Body of pancreas (tissue), 4 donors: ENCODE measurements at regions not wholly inside any gene's neighbourhood (a gene's known extent, or its start where the extent isn't known, plus 50 kb on each side); places are given as distances from the start of the nearest gene placed in this dataset.

Experiments
- ATAC-seq: fragments of 150-250 bp; one replicate; pipeline ENCODE4 v1.9.1; 2016
- DNase-seq, 4 donors: peaks; one replicate each; pipeline ENCODE4 v3.0.0-alpha.2; 2019
- H3K27ac ChIP-seq, 4 donors: fragments of 200-600 bp; sonication (generic); 1 replicate in 3 of 4; 2 replicates in 1 of 4; pipeline versions ENCODE4 v1.5.1 to v1.6.1; 2016 to 2019; ENCODE audit warnings: mild to moderate bottlenecking in 1 of 4, mixed read lengths in 1 of 4, moderate library complexity in 1 of 4
- H3K27me3 ChIP-seq, 2 donors: fragments of 200-600 bp; sonication (generic); one replicate each; pipeline ENCODE4 v1.6.0; 2016; ENCODE audit warnings: mild to moderate bottlenecking in 1 of 2
- H3K36me3 ChIP-seq, 2 donors: fragments of 200-600 bp; sonication (generic); replicated peaks in 1 of 2; 2 replicates each; pipeline ENCODE4 v1.5.1; 2016; ENCODE audit warnings: low read depth in 2 of 2; ENCODE audit not compliant: insufficient read depth in 1 of 2
- H3K4me1 ChIP-seq: fragments of 200-600 bp; sonication (generic); one replicate; pipeline ENCODE4 v1.6.0; 2016
- H3K4me3 ChIP-seq, 2 donors: fragments of 200-600 bp; sonication (generic); 1 replicate in 1 of 2; 2 replicates in 1 of 2; pipeline ENCODE4 v1.5.1; 2016 to 2019
- H3K9me3 ChIP-seq, 3 donors: fragments of 200-600 bp; sonication (generic); 1 replicate in 2 of 3; 2 replicates in 1 of 3; pipeline ENCODE4 v1.5.1; 2016
- CTCF ChIP-seq, 7 experiments: fragments of 450-650 bp in 4 of 7; fragments of 200-600 bp in 3 of 7; sonication (generic) in 3 of 7; IDR thresholded peaks; one replicate each; pipeline ENCODE4 v1.5.1; 2016 to 2019; ENCODE audit warnings: antibody characterized with exemption in 7 of 7
- POLR2A ChIP-seq, 3 donors: fragments of 450-650 bp; IDR thresholded peaks; one replicate each; pipeline ENCODE4 v1.6.1; 2016; ENCODE audit warnings: antibody characterized with exemption in 3 of 3, mild to moderate bottlenecking in 2 of 3
- WGBS, 2 donors: methylation state at CpG; one replicate each; pipeline ENCODE4 v1.1.5; 2017; 5-methylcytosine and 5-hydroxymethylcytosine counted together
- intact Hi-C: fragments of 100-400 bp; cut with DNase I; formaldehyde crosslinking; loops from one replicate; pipeline ENCODE4 v1.15.1; 2023

- no peak for ATAC-seq
- H3K27ac ChIP-seq = no peak overlapping the region
- H3K36me3 ChIP-seq = no peaks in the 10 kb centered on the region
- WGBS, 2 donors = 77 to 90% methylated on average over 6 to 7 of the region's 7 CpGs
- no peak for DNase-seq
- intact Hi-C loops = no loop called here
- H3K4me1 ChIP-seq = no peaks in the 10 kb centered on the region
- TF ChIP-seq CTCF (IDR thresholded peaks at IDR 0.05) = no peak
- TF ChIP-seq POLR2A (IDR thresholded peaks at IDR 0.05) = no peak
- no peak overlapping the region for H3K4me3 ChIP-seq
- H3K27me3 ChIP-seq = no peaks in the 10 kb centered on the region
- H3K9me3 ChIP-seq = no peaks in the 10 kb centered on the region
These were observed 524.1 kb downstream of the TBC1D22A start for GRCh38 chr22:47286590-47286989.

GRCh38 chr22:47285981-47286380 is 523.5 kb downstream of the TBC1D22A start:
- Histone ChIP-seq H3K27ac (no peak overlapping the region), H3K4me3 (no peak overlapping the region), H3K9me3 (no peaks in the 10 kb centered on the region), H3K36me3 (no peaks in the 10 kb centered on the region), H3K27me3 (no peaks in the 10 kb centered on the region), H3K4me1 (no peaks in the 10 kb centered on the region)
- intact Hi-C loops = no loop called here
- WGBS, 2 donors = 76 to 87% methylated on average over 9 to 10 of the region's 10 CpGs
- no peak for DNase-seq
- ATAC-seq = no peak
- TF ChIP-seq CTCF (IDR thresholded peaks at IDR 0.05) (no peak), POLR2A (IDR thresholded peaks at IDR 0.05) (no peak)

- H3K27me3 ChIP-seq = no peaks in the 10 kb centered on the region
- WGBS, 2 donors = 67 to 76% methylated on average over 7 to 8 of the region's 8 CpGs
- no peak for ATAC-seq
- intact Hi-C loops = no loop called here
- H3K4me3 ChIP-seq = no peak overlapping the region
- TF ChIP-seq POLR2A (IDR thresholded peaks at IDR 0.05) (no peak), CTCF (IDR thresholded peaks at IDR 0.05) (no peak)
- no peaks in the 10 kb centered on the region for H3K9me3 ChIP-seq
- H3K36me3 ChIP-seq = no peaks in the 10 kb centered on the region
- no peaks in the 10 kb centered on the region for H3K4me1 ChIP-seq
- DNase-seq = no peak
- no peak overlapping the region for H3K27ac ChIP-seq
These were observed 522.4 kb downstream of the TBC1D22A start for GRCh38 chr22:47284822-47285221.

- DNase-seq (no peak), ATAC-seq (no peak)
- intact Hi-C loops = no loop called here
- Histone ChIP-seq H3K9me3 (no peaks in the 10 kb centered on the region), H3K27me3 (no peaks in the 10 kb centered on the region), H3K4me3 (no peak overlapping the region), H3K27ac (no peak overlapping the region), H3K4me1 (no peaks in the 10 kb centered on the region), H3K36me3 (no peaks in the 10 kb centered on the region)
- 82 to 100% methylated on average over 3 to 8 of the region's 8 CpGs for WGBS, 2 donors
- TF ChIP-seq CTCF (IDR thresholded peaks at IDR 0.05) = no peak
- no peak for TF ChIP-seq POLR2A (IDR thresholded peaks at IDR 0.05)
These were observed 521.9 kb downstream of the TBC1D22A start for GRCh38 chr22:47284360-47284759.

- ATAC-seq = no peak
- H3K27ac ChIP-seq = no peak overlapping the region
- intact Hi-C loops = no loop called here
These were observed 521.3 kb downstream of the TBC1D22A start for GRCh38 chr22:47283616-47284270.

More at GRCh38 chr22:47283616-47284270, 521.3 kb downstream of the TBC1D22A start:
- WGBS, 2 donors = 75 to 81% methylated on average over 14 to 17 of the region's 17 CpGs
- TF ChIP-seq CTCF (IDR thresholded peaks at IDR 0.05) (no peak), POLR2A (IDR thresholded peaks at IDR 0.05) (no peak)
- Histone ChIP-seq H3K27me3 (no peaks in the 10 kb centered on the region), H3K9me3 (no peaks in the 10 kb centered on the region), H3K4me1 (no peaks in the 10 kb centered on the region), H3K4me3 (no peak overlapping the region), H3K36me3 (no peaks in the 10 kb centered on the region)
- no peak for DNase-seq
